Activated T-cell treated with anti-CD3 and anti-CD28 coated beads, Interleukin-2, amount 50 U/mL, for 4 hours (primary cell): ENCODE measurements at regions not wholly inside any gene's neighbourhood (a gene's known extent, or its start where the extent isn't known, plus 50 kb on each side); places are given as distances from the start of the nearest gene placed in this dataset.

ENCODE experiments used
- ATAC-seq, 2 donors: fragments of 200-7000 bp; cut with Tn5 transposase; one replicate each; pipeline ENCODE4 v1.10.0; 2021
- DNase-seq: peaks from one replicate; pipeline ENCODE4 v3.0.0-alpha.2; 2020
- H3K27me3 Mint-ChIP-seq: one replicate; pipeline ENCODE4 v1.8.0; 2021; ENCODE audit warnings: low read depth, mixed read lengths
- H3K36me3 Mint-ChIP-seq: one replicate; pipeline ENCODE4 v1.8.0; 2022; ENCODE audit warnings: mixed read lengths; ENCODE audit not compliant: insufficient read depth
- H3K4me1 Mint-ChIP-seq: one replicate; pipeline ENCODE4 v1.8.0; 2021; ENCODE audit warnings: low read depth, mixed read lengths
- H3K4me3 Mint-ChIP-seq: one replicate; pipeline ENCODE4 v1.8.0; 2021; ENCODE audit warnings: mild to moderate bottlenecking, moderate library complexity, mixed read lengths
- H3K9me3 Mint-ChIP-seq: one replicate; pipeline ENCODE4 v1.8.0; 2021; ENCODE audit warnings: mixed read lengths

- peaks cover 32% of the 10 kb centered on the region for H3K27me3 Mint-ChIP-seq
- DNase-seq (no peak), ATAC-seq (no peak)
- no peaks in the 10 kb centered on the region for H3K36me3 Mint-ChIP-seq
- H3K9me3 Mint-ChIP-seq: no peaks in the 10 kb centered on the region
- peaks cover 21% of the 10 kb centered on the region for H3K4me1 Mint-ChIP-seq
- H3K4me3 Mint-ChIP-seq: no peak overlapping the region
These were observed 73.3 kb upstream of the TBCA start for GRCh38 chr5:77849308-77849900.

GRCh38 chr5:77847814-77848290 is 71.7 kb upstream of the TBCA start:
- Mint-ChIP-seq H3K4me1 (peaks cover 20% of the 10 kb centered on the region), H3K36me3 (no peaks in the 10 kb centered on the region), H3K9me3 (no peaks in the 10 kb centered on the region), H3K27me3 (peaks cover 31% of the 10 kb centered on the region), H3K4me3 (no peak overlapping the region)
- DNase-seq: no peak
- no peak for ATAC-seq

DNA sequence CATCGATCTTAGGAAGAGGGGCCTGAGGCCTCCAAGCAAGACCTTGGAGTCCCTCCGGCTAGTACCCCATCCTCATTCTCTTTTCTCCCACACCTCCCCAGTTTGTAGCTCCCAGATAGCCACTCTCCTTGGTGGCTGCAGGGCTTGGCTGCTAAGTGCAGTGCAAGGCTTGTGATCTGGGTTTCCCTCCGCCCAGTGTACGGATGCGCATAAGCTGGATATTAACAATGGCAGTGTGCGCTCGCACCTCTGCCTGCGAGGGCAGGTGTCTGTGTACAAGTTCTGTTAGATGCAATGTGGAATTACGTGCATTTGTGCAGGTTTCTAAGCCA is 71.0 kb upstream of the TBCA start:
- no peak for DNase-seq
- Mint-ChIP-seq H3K4me3 (no peak overlapping the region), H3K27me3 (peaks cover 28% of the 10 kb centered on the region), H3K36me3 (no peaks in the 10 kb centered on the region), H3K9me3 (no peaks in the 10 kb centered on the region), H3K4me1 (peaks cover 15% of the 10 kb centered on the region)
- ATAC-seq: no peak

DNA sequence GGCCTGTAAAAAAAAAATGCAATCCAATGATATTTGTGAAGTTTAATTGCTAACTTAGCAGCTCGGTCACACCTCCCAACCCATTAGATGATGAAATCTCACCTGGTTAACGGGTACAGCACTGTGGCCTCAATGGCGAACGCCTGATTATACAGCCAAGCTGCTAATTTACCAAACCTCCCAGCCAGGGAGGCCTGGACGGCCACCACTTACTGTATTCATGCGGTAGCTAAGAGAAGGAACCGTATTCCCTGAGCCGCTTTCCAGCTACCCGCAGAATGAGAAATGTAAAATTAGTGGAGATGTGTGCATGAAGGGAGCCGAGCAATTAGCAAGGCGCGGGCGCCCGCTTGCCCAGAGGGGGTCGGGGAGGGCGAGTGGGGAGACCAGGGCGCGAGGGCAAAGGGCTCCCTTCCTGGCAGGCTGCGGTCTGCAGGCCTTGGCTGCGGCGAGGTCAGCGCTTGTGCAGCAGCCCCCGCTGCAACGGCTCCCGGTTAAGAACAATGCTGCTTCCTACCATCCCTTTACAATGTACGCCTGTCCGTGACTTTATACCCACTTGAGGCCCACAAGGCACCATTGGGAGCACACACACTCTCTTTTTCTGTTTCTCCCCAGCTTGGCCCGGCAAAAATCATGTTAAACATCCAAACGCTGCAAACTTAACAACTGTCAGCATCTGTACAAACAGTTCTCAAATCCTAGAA is 70.4 kb upstream of the TBCA start:
- Mint-ChIP-seq H3K4me1 (peaks cover 14% of the 10 kb centered on the region), H3K36me3 (no peaks in the 10 kb centered on the region), H3K9me3 (no peaks in the 10 kb centered on the region), H3K27me3 (peaks cover 33% of the 10 kb centered on the region), H3K4me3 (no peak overlapping the region)
- ATAC-seq (no peak), DNase-seq (no peak)

DNA sequence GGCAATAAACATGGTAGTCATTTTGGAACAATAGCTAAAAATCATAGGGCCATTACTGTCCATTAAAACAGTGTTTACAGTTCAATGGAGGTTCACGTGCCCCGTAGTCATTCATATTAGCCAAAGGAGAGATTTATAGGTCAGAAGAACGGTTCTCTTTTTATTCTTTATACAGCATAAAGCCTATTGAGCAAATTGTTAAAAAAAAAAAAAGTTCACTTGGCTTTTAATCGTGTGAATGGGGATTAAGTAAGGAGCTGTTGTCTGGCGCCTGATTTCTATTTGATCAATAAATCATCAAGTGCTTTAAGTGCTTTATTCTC is 69.1 kb upstream of the TBCA start:
- DNase-seq: no peak
- peaks cover 10% of the 10 kb centered on the region for H3K4me1 Mint-ChIP-seq
- H3K4me3 Mint-ChIP-seq: peak overlapping the region; percentile 60
- H3K27me3 Mint-ChIP-seq: peaks cover 27% of the 10 kb centered on the region
- no peak for ATAC-seq
- H3K9me3 Mint-ChIP-seq: no peaks in the 10 kb centered on the region
- no peaks in the 10 kb centered on the region for H3K36me3 Mint-ChIP-seq

GRCh38 chr5:77844623-77845323 is 68.6 kb upstream of the TBCA start:
- ATAC-seq (peak; percentile 46 to 48), DNase-seq (no peak)
- H3K4me1 Mint-ChIP-seq: peaks cover 10% of the 10 kb centered on the region
- H3K36me3 Mint-ChIP-seq: no peaks in the 10 kb centered on the region
- H3K27me3 Mint-ChIP-seq: peaks cover 27% of the 10 kb centered on the region
- no peaks in the 10 kb centered on the region for H3K9me3 Mint-ChIP-seq
- H3K4me3 Mint-ChIP-seq: peak overlapping the region; percentile 60

GRCh38 chr5:77844373-77844622 is 68.2 kb upstream of the TBCA start:
- Mint-ChIP-seq H3K27me3 (peaks cover 27% of the 10 kb centered on the region), H3K4me1 (peaks cover 10% of the 10 kb centered on the region), H3K4me3 (peak overlapping the region; percentile 60), H3K9me3 (no peaks in the 10 kb centered on the region), H3K36me3 (no peaks in the 10 kb centered on the region)
- DNase-seq (no peak), ATAC-seq (no peak)

- ATAC-seq (no peak), DNase-seq (no peak)
- Mint-ChIP-seq H3K36me3 (no peaks in the 10 kb centered on the region), H3K27me3 (peaks cover 27% of the 10 kb centered on the region), H3K4me3 (peak overlapping the region; percentile 60), H3K4me1 (peaks cover 10% of the 10 kb centered on the region), H3K9me3 (no peaks in the 10 kb centered on the region)
These were observed 67.6 kb upstream of the TBCA start for GRCh38 chr5:77843570-77844372.

DNA sequence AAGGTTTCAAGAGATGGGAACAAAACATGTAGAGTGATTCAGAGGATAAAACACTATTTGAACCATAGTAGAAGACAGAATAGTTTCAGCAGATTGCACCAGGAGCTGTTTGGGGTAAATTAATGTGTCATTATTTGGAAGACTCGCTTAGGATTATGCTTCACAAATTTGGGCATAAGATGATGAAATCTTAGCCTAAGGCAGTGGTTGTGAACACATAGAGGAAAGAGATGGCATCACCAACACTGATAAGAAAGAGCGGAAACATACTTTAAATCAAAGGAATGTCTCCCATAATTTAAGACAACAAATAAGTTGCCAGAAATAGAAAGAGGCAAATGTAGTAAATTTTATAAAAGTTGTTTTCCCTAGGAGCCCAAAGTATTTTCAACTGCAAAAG is 66.1 kb upstream of the TBCA start:
- Mint-ChIP-seq H3K9me3 (no peaks in the 10 kb centered on the region), H3K4me1 (peaks cover 10% of the 10 kb centered on the region), H3K27me3 (peaks cover 27% of the 10 kb centered on the region), H3K4me3 (no peak overlapping the region), H3K36me3 (no peaks in the 10 kb centered on the region)
- DNase-seq: no peak
- no peak for ATAC-seq

- H3K27me3 Mint-ChIP-seq: peaks cover 27% of the 10 kb centered on the region
- no peak for ATAC-seq
- peaks cover 10% of the 10 kb centered on the region for H3K4me1 Mint-ChIP-seq
- DNase-seq: no peak
- no peak overlapping the region for H3K4me3 Mint-ChIP-seq
- no peaks in the 10 kb centered on the region for H3K36me3 Mint-ChIP-seq
- no peaks in the 10 kb centered on the region for H3K9me3 Mint-ChIP-seq
These were observed 65.5 kb upstream of the TBCA start for GRCh38 chr5:77841616-77842015.

- no peak for ATAC-seq
- no peaks in the 10 kb centered on the region for H3K36me3 Mint-ChIP-seq
- no peak overlapping the region for H3K4me3 Mint-ChIP-seq
- peaks cover 27% of the 10 kb centered on the region for H3K27me3 Mint-ChIP-seq
- H3K9me3 Mint-ChIP-seq: no peaks in the 10 kb centered on the region
- H3K4me1 Mint-ChIP-seq: peaks cover 10% of the 10 kb centered on the region
- DNase-seq: no peak
These were observed 64.8 kb upstream of the TBCA start for GRCh38 chr5:77840930-77841329.

GRCh38 chr5:77839691-77840090 is 63.6 kb upstream of the TBCA start:
- H3K4me3 Mint-ChIP-seq: no peak overlapping the region
- no peak for ATAC-seq
- DNase-seq: no peak
- no peaks in the 10 kb centered on the region for H3K9me3 Mint-ChIP-seq
- H3K36me3 Mint-ChIP-seq: no peaks in the 10 kb centered on the region
- peaks cover 5% of the 10 kb centered on the region for H3K4me1 Mint-ChIP-seq
- H3K27me3 Mint-ChIP-seq: peaks cover 22% of the 10 kb centered on the region

DNA sequence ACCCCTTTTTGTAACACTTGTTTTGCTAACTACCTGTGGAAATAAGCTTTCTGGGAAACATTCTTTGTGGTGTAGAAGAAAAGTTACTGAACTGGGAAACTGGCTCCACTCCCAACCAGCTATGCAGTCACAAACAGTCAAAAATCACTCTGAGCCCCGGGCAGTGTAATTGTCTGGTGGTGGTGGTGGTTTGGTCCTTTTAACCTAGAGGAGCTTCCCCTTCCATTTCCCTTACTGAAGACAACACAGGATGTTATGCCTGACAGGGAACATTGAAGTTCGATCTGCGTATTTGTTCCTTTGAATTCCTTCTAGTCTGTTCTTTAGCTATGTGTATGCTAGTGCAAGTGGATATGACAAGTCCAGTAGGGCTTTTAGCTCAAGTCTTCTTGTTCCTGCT is 56.8 kb upstream of the TBCA start:
- no peak for DNase-seq
- ATAC-seq: no peak
- H3K4me3 Mint-ChIP-seq: no peak overlapping the region
- no peaks in the 10 kb centered on the region for H3K9me3 Mint-ChIP-seq
- no peaks in the 10 kb centered on the region for H3K36me3 Mint-ChIP-seq
- H3K4me1 Mint-ChIP-seq: no peaks in the 10 kb centered on the region
- peaks cover 10% of the 10 kb centered on the region for H3K27me3 Mint-ChIP-seq

DNA sequence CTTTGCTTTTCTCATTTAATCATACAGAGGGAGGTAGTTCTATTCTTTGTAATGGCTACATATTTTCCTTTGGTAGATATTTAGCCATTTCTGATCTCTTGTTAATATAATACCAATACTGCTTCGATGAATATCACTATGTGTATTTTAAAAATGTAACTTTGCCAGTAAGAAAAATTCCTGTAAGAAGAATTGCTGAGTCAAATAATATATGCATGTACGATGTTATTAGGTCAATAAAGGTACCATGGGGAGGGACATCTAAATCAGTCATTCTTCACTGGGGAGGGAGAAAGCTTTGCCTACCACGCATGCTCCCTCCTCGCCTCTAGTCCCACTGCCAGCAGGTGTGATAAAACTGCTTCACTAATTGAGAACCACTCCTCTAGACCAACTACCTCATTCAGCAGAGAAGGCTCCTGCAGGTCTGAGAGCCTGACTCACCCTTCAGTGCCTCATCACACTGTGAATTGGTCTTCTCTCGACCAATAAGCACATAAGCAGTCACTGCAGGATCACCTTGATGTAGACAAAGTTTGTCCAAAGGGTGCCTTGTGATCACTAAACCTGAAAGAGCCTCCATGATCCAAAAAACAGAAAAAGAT is 56.1 kb upstream of the TBCA start:
- Mint-ChIP-seq H3K36me3 (no peaks in the 10 kb centered on the region), H3K4me3 (no peak overlapping the region), H3K9me3 (no peaks in the 10 kb centered on the region), H3K27me3 (peaks cover 13% of the 10 kb centered on the region), H3K4me1 (no peaks in the 10 kb centered on the region)
- no peak for DNase-seq
- ATAC-seq: no peak
